ENCODE measurements at regions not wholly inside any gene's neighbourhood (a gene's known extent, or its start where the extent isn't known, plus 50 kb on each side); places are given as distances from the start of the nearest gene placed in this dataset.

DNA sequence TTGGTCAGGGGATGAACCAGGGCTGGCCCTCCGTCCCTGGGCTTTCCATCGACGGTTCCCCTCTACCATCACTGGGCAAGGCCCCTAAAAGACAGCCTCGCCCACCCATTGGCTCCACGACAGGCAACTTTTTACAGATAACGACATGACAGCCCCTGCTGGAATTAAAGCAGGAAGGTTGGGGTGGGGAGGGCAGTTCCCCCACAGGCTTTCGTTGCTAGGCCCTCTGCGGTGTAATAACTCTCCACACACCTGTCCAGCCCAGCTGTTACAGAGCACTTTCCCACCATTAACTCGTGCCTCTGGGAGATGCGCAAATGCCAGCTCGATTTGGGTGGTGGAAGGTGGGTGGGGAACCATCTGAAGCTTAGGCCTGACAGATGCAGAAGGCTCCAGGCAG is 264.2 kb upstream of the TLE3 start:
- no peak for DNase-seq

GRCh38 chr15:70361106-70361505 is 263.4 kb upstream of the TLE3 start:
- DNase-seq: no peak

DNA sequence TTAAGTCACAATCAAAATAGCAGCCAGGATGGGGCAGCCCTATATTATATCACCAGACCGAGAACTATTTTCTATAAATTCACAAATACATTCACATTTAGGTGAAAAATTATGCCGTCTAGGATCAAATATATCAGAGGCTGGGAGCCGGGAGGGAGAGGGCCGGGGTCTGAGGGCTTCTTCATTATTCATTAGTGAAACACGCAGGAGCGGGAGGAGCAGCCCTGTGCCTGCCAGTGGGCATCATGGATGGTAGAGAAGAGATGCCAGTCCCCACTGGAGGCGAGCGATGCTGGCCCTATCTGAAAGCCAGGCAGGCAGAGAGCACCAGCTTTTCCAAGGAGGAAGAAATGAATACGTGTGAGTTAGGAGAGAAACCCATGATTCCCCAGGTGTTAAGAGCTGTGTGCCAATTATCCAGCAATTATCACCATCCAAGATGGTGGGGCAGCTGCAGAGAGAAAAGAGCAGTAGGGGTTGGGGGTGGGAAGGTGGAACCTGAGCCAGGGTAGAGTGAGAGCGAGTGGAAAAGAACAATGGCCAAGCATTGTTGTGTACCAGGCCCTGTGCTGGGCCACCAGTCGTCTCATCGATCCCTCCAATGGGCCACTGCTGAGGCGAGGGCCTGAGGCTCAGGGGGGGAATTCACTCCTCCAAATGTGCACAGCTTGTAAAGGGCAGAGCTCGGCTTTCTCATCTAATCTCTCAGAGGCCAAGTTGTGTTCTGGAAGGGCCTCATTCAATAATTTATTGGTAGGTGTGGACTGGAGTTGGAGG is 261.3 kb upstream of the TLE3 start:
- DNase-seq: no peak

GRCh38 chr15:70358011-70358819 is 260.5 kb upstream of the TLE3 start:
- no peak for DNase-seq

DNA sequence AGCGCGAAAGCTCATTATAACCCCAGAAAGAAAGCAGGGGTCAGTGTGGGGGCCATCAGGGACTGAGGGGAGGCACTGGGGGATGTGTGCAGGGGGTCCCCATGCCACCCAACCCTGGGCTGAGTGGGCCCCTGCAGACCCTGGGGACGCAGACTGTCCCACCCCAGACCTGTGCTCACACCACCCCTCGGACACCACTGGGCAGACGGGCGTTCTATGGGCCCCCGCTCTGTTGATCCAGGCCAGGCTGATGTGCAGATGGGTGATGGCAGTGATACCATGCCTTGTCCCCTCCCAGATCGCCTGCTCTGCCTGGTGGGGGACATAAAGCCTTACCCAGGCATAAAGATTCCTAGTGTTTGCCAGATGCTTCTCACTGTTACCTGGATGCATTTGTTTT is 259.7 kb upstream of the TLE3 start:
- DNase-seq: no peak

GRCh38 chr15:70356919-70357318 is 259.2 kb upstream of the TLE3 start:
- DNase-seq: no peak

DNA sequence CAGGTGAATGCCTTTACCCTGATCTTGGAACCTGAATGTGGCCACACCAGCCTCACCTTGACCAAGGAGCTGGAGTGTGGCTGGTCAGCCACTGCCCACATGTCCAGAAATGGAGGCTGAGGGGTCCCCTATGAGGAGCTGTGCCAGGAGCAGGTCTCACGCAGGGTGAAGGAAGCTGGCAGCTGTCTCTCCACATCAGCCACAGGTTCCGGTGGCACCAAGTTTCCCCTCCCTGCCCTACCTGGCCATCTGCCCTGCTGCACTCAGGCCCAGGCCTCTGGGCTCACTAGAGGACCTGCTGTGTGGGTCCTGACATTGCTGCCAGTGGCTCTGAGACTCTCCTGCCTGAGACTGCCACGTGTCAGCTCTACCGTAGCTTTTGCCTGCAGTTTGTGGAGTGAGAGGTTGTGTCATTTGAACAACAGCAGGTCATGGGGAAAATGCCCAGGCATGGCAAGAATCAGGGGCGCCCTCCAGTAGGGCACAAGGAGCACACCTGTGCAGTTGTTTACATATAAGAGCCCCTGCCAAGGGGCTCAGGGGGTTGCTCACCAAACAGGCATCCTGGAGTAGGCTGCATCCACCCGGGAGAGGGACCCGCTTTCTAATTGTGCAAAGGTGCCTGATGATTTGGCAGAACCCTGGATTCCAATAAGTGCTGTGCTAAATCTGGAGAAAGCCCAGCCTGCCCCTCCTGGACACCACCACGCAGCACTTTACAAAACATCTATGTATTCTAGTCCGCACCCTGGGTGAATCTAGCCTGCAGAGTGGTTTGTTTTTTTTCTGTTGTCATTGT is 258.5 kb upstream of the TLE3 start:
- DNase-seq: no peak

DNA sequence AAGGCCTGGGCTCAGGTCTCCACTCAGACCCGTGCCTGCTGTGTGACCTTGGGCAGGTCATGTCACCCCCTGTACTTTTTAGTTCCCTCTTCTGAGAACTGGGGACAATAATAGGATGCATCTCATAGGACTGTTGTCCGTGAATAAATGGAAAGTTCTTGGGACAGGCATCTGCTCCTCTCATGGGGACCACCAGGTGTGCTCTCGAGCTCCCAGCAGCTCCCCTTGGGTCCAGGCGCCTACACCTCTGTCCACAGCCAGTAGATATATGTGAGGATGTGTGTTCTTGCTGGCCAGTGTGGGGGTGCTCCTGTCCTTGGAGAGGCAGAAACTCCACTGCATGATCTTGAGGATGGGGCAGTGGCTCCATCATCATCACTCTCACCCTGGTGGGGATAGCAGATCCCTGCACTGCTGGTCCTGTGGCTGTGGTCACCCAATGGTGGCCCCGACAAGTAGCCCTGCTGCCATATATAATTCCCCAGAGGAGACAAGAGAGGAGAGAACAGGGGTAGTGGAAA is 257.6 kb upstream of the TLE3 start:
- no peak for DNase-seq

GRCh38 chr15:70354346-70354905 is 256.7 kb upstream of the TLE3 start:
- DNase-seq: no peak

DNA sequence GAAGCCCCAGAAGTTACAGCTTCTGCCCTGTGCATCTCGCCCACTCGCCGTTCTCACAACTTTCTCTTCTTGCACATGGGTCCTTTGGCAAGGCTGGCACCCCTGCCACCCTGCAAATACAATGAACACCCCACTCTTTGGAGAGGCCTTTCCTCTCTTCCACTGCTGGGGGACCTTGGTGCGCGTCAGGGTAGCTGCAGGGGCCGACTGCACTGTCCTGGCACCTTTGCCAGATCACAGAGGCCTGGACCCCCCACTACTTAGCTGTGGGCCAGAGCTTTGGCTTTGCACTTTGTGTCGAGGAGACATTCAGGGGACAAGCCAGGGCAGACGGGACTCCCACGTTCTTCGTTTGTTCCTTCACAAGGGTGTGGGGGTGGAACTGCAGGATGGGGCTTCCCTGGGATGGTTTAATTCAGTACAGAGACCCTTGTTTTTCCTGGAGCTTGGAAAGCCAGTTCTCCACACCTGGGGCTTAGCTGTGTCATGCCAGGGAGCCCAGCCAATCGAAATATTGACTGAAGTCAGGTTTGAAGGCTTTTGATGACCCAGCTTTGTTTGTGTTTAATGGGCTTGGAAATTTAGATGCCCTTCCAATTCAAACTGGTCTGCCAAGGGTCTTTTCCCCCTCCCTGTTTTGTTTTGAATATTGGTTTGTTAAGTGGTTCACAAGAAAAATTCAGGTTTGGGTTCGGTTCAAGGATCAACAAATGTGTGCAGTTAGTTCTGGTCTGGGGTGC is 256.1 kb upstream of the TLE3 start:
- no peak for DNase-seq

- no peak for DNase-seq
Observed at GRCh38 chr15:70351941-70352774, 254.4 kb upstream of the TLE3 start.

DNA sequence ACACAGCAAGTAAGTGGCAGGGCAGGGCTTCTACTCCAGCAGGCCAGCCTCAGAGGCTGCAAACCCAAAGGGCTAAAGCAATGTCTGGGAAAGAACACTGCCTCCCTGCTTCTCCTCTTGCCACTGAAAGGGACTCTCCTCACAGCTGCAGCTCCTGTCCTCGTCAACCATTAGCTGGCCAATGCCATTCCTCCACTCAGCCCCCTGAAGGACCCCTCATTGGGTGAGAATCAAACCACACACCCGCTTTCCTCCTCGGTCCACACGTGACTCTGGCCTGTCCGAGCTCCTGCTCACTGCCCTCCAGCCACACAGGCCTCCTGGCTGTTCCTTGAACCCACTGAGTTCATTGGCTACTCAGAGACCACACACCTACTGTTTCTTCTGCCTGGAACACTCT is 253.7 kb upstream of the TLE3 start:
- no peak for DNase-seq

- DNase-seq: no peak
Observed at GRCh38 chr15:70348581-70349344, 251.0 kb upstream of the TLE3 start.

- DNase-seq: no peak
Observed at GRCh38 chr15:70348226-70348543, 250.5 kb upstream of the TLE3 start.

DNA sequence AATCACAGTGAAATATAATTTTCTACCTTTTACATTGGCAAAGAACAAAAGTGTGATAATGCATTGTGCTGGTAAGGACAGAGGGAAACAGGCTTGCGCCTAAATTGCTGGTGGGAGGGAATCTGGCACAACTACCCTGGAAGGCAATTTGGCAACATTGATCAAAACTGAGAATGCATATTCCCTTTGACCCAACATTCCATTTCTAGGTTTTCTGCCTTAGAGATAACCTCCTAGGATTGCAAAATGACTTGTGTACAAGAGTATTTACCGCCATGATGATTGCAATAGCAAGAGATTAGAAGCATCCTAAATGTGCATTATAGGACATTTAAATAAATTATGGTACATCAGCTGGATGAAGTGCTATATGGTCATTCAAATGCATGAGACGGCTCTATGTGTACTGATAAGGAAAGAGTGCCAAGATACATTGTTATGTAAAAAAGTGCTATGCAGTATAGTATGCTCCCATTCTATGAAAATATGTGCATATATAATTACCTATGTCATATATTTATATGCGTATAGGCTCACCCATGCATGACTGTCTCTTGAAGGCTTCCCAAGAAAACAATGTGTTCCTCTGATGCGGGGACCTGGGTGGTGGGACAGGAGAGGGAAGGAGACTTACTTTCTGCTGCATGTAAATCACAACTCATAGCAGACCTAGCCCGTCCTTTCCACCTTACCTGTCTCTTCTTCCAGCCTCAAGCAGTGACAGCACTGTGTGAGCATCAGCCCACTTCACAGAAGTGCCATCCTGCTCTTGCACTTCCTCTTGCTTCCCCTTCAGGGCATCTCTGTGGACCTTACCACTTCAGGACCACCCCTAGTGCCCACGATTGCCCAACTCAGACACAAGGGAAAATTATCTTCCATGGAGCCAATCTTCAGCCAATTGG is 249.9 kb upstream of the TLE3 start:
- no peak for DNase-seq

DNA sequence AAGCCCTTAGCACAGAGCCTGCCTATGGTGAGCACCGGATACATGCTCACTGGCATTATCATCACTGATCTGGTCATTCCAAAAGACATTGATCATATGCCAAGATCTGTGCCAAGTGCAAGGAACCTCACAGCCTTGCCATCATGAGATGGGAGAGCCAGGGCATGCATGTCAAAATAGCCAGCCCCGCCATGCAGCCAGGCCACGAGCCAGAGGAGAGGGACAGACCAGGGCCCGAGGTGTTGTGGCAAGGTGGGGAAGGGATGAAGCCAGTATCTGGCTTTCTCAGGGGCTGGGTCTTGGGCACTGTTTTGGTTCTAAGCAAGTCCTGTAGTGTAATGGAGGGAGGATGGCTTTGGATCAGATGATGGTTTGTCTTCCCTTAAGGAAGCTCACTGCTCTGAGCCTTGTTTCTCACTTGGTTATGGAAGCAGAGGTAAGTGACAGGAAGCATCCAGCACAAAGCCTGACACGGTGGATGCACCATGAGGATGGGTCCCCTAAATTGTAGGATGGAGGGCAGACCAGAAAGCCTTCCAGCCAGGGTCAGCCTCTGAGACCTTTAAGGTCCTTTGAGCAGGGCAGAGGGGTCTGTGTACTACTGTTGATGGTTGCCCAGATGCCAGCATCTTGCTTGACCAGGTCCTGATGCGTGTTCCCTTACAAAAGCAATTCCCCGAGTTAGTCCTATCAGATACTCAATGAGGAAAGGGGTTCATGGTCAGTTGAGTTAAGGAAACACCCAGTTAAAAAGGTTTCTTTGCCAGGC is 247.7 kb upstream of the TLE3 start:
- DNase-seq: no peak

- no peak for DNase-seq
Observed at GRCh38 chr15:70344666-70345065, 246.9 kb upstream of the TLE3 start.

DNA sequence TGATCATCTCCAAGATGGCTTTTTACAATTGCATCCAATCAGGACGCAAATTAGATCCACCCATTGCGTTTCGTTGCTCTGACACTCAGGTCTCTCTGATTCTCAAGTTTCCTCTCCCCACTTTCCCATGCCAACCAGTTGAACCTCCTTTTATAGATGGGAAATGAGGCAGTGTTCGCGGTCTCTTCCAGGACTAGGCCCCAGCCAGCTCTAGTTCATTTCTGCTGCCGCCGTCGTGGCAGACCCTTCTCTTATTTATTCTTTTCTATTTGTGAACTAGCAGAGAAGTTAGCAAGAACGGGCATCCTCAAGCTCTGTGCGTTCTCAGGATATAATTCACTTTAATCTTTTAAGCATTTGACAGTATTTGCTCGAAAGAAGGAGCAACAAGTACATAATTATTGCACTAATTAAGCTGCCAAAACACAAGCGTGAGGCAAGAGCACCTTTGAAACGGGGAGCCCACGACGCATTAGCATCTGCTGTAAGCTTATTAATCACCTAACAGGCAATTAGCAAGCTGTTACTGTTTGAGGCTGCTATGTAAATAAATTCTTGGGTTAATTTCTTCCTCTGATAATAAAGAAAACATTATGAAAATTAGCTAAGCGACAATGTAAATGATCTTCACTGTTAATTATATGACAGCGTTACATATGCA is 246.4 kb upstream of the TLE3 start:
- no peak for DNase-seq
